RWPE2 (cell line): ENCODE measurements at regions not wholly inside any gene's neighbourhood (a gene's known extent, or its start where the extent isn't known, plus 50 kb on each side); places are given as distances from the start of the nearest gene placed in this dataset.

Experiments used
- ATAC-seq: fragments of 200-7000 bp; cut with Tn5 transposase; 3 replicates; pipeline ENCODE4 v1.9.1; 2021; ENCODE audit warnings: low read depth
- DNase-seq: peaks from one replicate; pipeline ENCODE4 v3.0.0-alpha.2; 2020; ENCODE audit warnings: low spot score
- H3K27ac ChIP-seq: fragments of 450-650 bp; 2 replicates; pipeline ENCODE4 v1.5.1; 2017; ENCODE audit warnings: mild to moderate bottlenecking; ENCODE audit not compliant: poor library complexity, severe bottlenecking
- H3K27me3 ChIP-seq: fragments of 250-450 bp; sonication (Bioruptor Pico); 2 replicates; pipeline ENCODE4 v1.5.1; 2021; ENCODE audit warnings: mild to moderate bottlenecking, moderate library complexity; ENCODE audit not compliant: insufficient read depth, poor library complexity, severe bottlenecking
- H3K36me3 ChIP-seq: fragments of 250-450 bp; sonication (Bioruptor Pico); 2 replicates; pipeline ENCODE4 v1.5.1; 2020; ENCODE audit warnings: low read depth, mild to moderate bottlenecking, moderate library complexity
- H3K4me1 ChIP-seq: fragments of 250-450 bp; sonication (Bioruptor Pico); 2 replicates; pipeline ENCODE4 v1.5.1; 2021; ENCODE audit warnings: mild to moderate bottlenecking, moderate library complexity; ENCODE audit not compliant: insufficient read depth, poor library complexity, severe bottlenecking
- H3K4me3 ChIP-seq: fragments of 250-450 bp; sonication (Bioruptor Pico); 2 replicates; pipeline ENCODE4 v1.5.1; 2021; ENCODE audit warnings: mild to moderate bottlenecking, moderate library complexity; ENCODE audit not compliant: severe bottlenecking
- H3K9me3 ChIP-seq: fragments of 250-450 bp; sonication (Bioruptor Pico); 2 replicates; pipeline ENCODE4 v1.5.1; 2021; ENCODE audit warnings: mild to moderate bottlenecking, moderate library complexity; ENCODE audit not compliant: severe bottlenecking
- TF ChIP-seq, protein P1 (sequence below): fragments of 450-650 bp; IDR thresholded peaks from one replicate; pipeline ENCODE4 v1.5.1; 2017; ENCODE audit warnings: mild to moderate bottlenecking, moderate library complexity; ENCODE audit not compliant: poor library complexity, severe bottlenecking

- ATAC-seq (no peak), DNase-seq (no peak)
- H3K4me1 ChIP-seq, result no peaks in the 10 kb centered on the region
- no peaks in the 10 kb centered on the region for H3K9me3 ChIP-seq
- TF ChIP-seq, protein P1, sequence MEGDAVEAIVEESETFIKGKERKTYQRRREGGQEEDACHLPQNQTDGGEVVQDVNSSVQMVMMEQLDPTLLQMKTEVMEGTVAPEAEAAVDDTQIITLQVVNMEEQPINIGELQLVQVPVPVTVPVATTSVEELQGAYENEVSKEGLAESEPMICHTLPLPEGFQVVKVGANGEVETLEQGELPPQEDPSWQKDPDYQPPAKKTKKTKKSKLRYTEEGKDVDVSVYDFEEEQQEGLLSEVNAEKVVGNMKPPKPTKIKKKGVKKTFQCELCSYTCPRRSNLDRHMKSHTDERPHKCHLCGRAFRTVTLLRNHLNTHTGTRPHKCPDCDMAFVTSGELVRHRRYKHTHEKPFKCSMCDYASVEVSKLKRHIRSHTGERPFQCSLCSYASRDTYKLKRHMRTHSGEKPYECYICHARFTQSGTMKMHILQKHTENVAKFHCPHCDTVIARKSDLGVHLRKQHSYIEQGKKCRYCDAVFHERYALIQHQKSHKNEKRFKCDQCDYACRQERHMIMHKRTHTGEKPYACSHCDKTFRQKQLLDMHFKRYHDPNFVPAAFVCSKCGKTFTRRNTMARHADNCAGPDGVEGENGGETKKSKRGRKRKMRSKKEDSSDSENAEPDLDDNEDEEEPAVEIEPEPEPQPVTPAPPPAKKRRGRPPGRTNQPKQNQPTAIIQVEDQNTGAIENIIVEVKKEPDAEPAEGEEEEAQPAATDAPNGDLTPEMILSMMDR, result no peak
- H3K36me3 ChIP-seq, result no peaks in the 10 kb centered on the region
- no peak overlapping the region for H3K27ac ChIP-seq
- no peaks in the 10 kb centered on the region for H3K27me3 ChIP-seq
- no peak overlapping the region for H3K4me3 ChIP-seq
Observed at GRCh38 chr4:27668001-27668400, 807.4 kb downstream of the STIM2 start.

GRCh38 chr4:27678027-27678426 lies 817.4 kb downstream of the STIM2 start:
- no peak overlapping the region for H3K27ac ChIP-seq
- no peaks in the 10 kb centered on the region for H3K4me1 ChIP-seq
- H3K9me3 ChIP-seq, result no peaks in the 10 kb centered on the region
- no peaks in the 10 kb centered on the region for H3K36me3 ChIP-seq
- TF ChIP-seq, protein P1, result no peak
- no peak overlapping the region for H3K4me3 ChIP-seq
- no peak for ATAC-seq
- no peak for DNase-seq
- H3K27me3 ChIP-seq, result peaks cover 23% of the 10 kb centered on the region

GRCh38 chr4:27684610-27685011 lies 824.0 kb downstream of the STIM2 start:
- peak; percentile 91 for ATAC-seq
- H3K4me3 ChIP-seq, result no peak overlapping the region
- H3K9me3 ChIP-seq, result no peaks in the 10 kb centered on the region
- no peaks in the 10 kb centered on the region for H3K36me3 ChIP-seq
- TF ChIP-seq, protein P1, result peak; percentile 90
- DNase-seq, result peak; percentile 56
- no peaks in the 10 kb centered on the region for H3K4me1 ChIP-seq
- no peak overlapping the region for H3K27ac ChIP-seq
- peaks cover 15% of the 10 kb centered on the region for H3K27me3 ChIP-seq

DNA sequence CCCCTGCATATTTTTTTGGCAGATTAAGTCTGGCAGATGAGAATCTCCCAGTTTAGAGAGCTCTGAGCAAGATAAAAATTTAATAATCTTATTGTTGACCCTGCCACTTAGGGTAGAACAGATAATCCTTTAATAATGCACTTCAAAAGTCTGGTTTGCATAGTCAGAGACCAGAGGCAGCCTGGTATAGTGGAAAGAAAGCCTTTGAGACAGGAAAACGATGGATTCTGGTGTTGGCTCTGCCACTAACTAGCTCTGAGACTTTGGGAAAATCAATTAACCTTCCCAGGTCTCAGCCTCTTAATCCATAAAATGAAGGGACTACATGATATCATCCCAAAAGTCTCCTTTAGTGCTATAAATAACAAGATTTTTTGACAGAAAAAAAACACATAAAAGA lies 824.5 kb downstream of the STIM2 start:
- Histone ChIP-seq H3K4me3 (no peak overlapping the region), H3K4me1 (no peaks in the 10 kb centered on the region), H3K9me3 (no peaks in the 10 kb centered on the region), H3K36me3 (no peaks in the 10 kb centered on the region), H3K27ac (no peak overlapping the region), H3K27me3 (peaks cover 15% of the 10 kb centered on the region)
- TF ChIP-seq, protein P1, result no peak
- ATAC-seq, result no peak
- DNase-seq, result no peak

GRCh38 chr4:27685947-27686346 lies 825.3 kb downstream of the STIM2 start:
- ATAC-seq, result no peak

More at GRCh38 chr4:27685947-27686346, 825.3 kb downstream of the STIM2 start:
- TF ChIP-seq, protein P1, result no peak
- no peaks in the 10 kb centered on the region for H3K9me3 ChIP-seq
- H3K27ac ChIP-seq, result no peak overlapping the region
- H3K4me3 ChIP-seq, result no peak overlapping the region
- H3K27me3 ChIP-seq, result peaks cover 11% of the 10 kb centered on the region
- H3K4me1 ChIP-seq, result no peaks in the 10 kb centered on the region
- DNase-seq, result no peak
- H3K36me3 ChIP-seq, result no peaks in the 10 kb centered on the region
